GM23338 (cell line): ENCODE measurements at regions not wholly inside any gene's neighbourhood (a gene's known extent, or its start where the extent isn't known, plus 50 kb on each side); places are given as distances from the start of the nearest gene placed in this dataset.

Experiments
- ATAC-seq: fragments of 200-7000 bp; cut with Tn5 transposase; 3 replicates; pipeline ENCODE4 v1.9.1; 2020
- DNase-seq: peaks from one replicate; pipeline ENCODE4 v3.0.0-alpha.2; 2015; ENCODE audit warnings: low spot score
- H2AFZ ChIP-seq: fragments of 200-600 bp; sonication (generic); 2 replicates; pipeline ENCODE4 v1.8.0; 2016; ENCODE audit warnings: antibody characterized with exemption, mild to moderate bottlenecking, moderate library complexity
- H3F3A ChIP-seq: fragments of 200-600 bp; sonication (generic); replicated peaks from 2 replicates; pipeline ENCODE4 v1.8.0; 2017; ENCODE audit warnings: antibody characterized with exemption, mixed run types, low read depth
- H3K27ac ChIP-seq: fragments of 200-600 bp; sonication (generic); 2 replicates; pipeline ENCODE4 v1.6.1; 2016; ENCODE audit warnings: low read depth
- H3K27me3 ChIP-seq: fragments of 200-600 bp; sonication (generic); 2 replicates; pipeline ENCODE4 v1.8.0; 2016; ENCODE audit warnings: mild to moderate bottlenecking, mixed run types, moderate library complexity; ENCODE audit not compliant: insufficient read depth
- H3K36me3 ChIP-seq: fragments of 200-600 bp; sonication (generic); 2 replicates; pipeline ENCODE4 v1.8.0; 2016; ENCODE audit warnings: mild to moderate bottlenecking; ENCODE audit not compliant: insufficient read depth
- H3K4me1 ChIP-seq: fragments of 200-600 bp; sonication (generic); 2 replicates; pipeline ENCODE4 v1.8.0; 2016; ENCODE audit warnings: mild to moderate bottlenecking, moderate library complexity; ENCODE audit not compliant: insufficient read depth
- H3K4me2 ChIP-seq: fragments of 200-600 bp; sonication (generic); 2 replicates; pipeline ENCODE4 v1.7.1; 2017; ENCODE audit warnings: mixed run types
- H3K4me3 ChIP-seq: fragments of 200-600 bp; sonication (generic); 2 replicates; pipeline ENCODE4 v1.6.1; 2016; ENCODE audit warnings: mixed run types
- H3K79me2 ChIP-seq: fragments of 200-600 bp; sonication (generic); replicated peaks from 2 replicates; pipeline ENCODE4 v1.8.0; 2017; ENCODE audit warnings: mild to moderate bottlenecking; ENCODE audit not compliant: insufficient read depth
- H3K9me2 ChIP-seq: fragments of 200-600 bp; sonication (generic); 2 replicates; pipeline ENCODE4 v1.8.0; 2017; ENCODE audit not compliant: insufficient read depth
- H4K20me1 ChIP-seq: fragments of 200-600 bp; sonication (generic); replicated peaks from 2 replicates; pipeline ENCODE4 v1.8.0; 2017; ENCODE audit warnings: mild to moderate bottlenecking; ENCODE audit not compliant: insufficient read depth
- H3K27ac Mint-ChIP-seq: 2 replicates; pipeline ENCODE4 v1.8.0; 2020; ENCODE audit warnings: inconsistent platforms, mild to moderate bottlenecking, moderate library complexity, mixed read lengths
- H3K27me3 Mint-ChIP-seq: 3 replicates; pipeline ENCODE4 v1.8.0; 2022; ENCODE audit warnings: low read depth, mild to moderate bottlenecking, moderate library complexity, mixed read lengths, inconsistent platforms; ENCODE audit not compliant: insufficient read depth, poor library complexity
- H3K36me3 Mint-ChIP-seq: 3 replicates; pipeline ENCODE4 v1.8.0; 2021; ENCODE audit warnings: low read depth, mild to moderate bottlenecking, inconsistent platforms, moderate library complexity, mixed read lengths
- H3K4me1 Mint-ChIP-seq: 3 replicates; pipeline ENCODE4 v1.8.0; 2020; ENCODE audit warnings: mild to moderate bottlenecking, inconsistent platforms, mixed read lengths
- H3K4me3 Mint-ChIP-seq: 3 replicates; pipeline ENCODE4 v1.8.0; 2021; ENCODE audit warnings: moderate library complexity, mild to moderate bottlenecking, inconsistent platforms, mixed read lengths
- H3K9me3 Mint-ChIP-seq: 3 replicates; pipeline ENCODE4 v1.8.0; 2020; ENCODE audit warnings: moderate library complexity, mild to moderate bottlenecking, inconsistent platforms, mixed read lengths
- CREB1 ChIP-seq: fragments of 250-450 bp; sonication (Bioruptor Pico); IDR thresholded peaks from 2 replicates; pipeline ENCODE4 v1.5.0; 2020; ENCODE audit warnings: low read depth, mild to moderate bottlenecking, moderate library complexity
- CTCF ChIP-seq, 2 experiments: fragments of 200-600 bp in 1 of 2; sonication (generic) in 1 of 2; conservative IDR thresholded peaks; 2 replicates each; pipeline versions ENCODE4 v1.5.1 to v1.6.1; 2016 to 2017; ENCODE audit warnings: antibody characterized with exemption in 2 of 2, low read depth in 2 of 2, mild to moderate bottlenecking in 2 of 2, moderate library complexity in 1 of 2
- ETS1 ChIP-seq: IDR thresholded peaks from 2 replicates; pipeline ENCODE4 v1.6.1; 2016; ENCODE audit warnings: antibody characterized with exemption
- EZH2 ChIP-seq: fragments of 200-600 bp; sonication (generic); IDR thresholded peaks from one replicate; pipeline ENCODE4 v1.8.0; 2017; ENCODE audit warnings: antibody characterized with exemption, mild to moderate bottlenecking, low read depth; ENCODE audit not compliant: unreplicated experiment
- EZH2phosphoT487 ChIP-seq: fragments of 200-600 bp; sonication (generic); IDR thresholded peaks from one replicate; pipeline ENCODE4 v1.8.1; 2018; ENCODE audit warnings: antibody characterized with exemption; ENCODE audit not compliant: unreplicated experiment
- JUNB ChIP-seq: IDR thresholded peaks from one replicate; pipeline ENCODE4 v1.6.1; 2016; ENCODE audit warnings: antibody characterized with exemption; ENCODE audit not compliant: unreplicated experiment
- NANOG ChIP-seq: IDR thresholded peaks from 2 replicates; pipeline ENCODE4 v1.6.1; 2016; ENCODE audit warnings: antibody characterized with exemption, borderline replicate concordance
- POLR2AphosphoS5 ChIP-seq: IDR thresholded peaks from 2 replicates; pipeline ENCODE4 v1.6.1; 2016; ENCODE audit warnings: antibody characterized with exemption, low read depth
- REST ChIP-seq: IDR thresholded peaks from one replicate; pipeline ENCODE4 v1.6.1; 2018; ENCODE audit warnings: antibody characterized with exemption; ENCODE audit not compliant: unreplicated experiment
- STAT1 ChIP-seq: IDR thresholded peaks from one replicate; pipeline ENCODE4 v1.6.1; 2016; ENCODE audit warnings: antibody characterized with exemption; ENCODE audit not compliant: unreplicated experiment
- ZNF114 ChIP-seq: fragments of 250-450 bp; sonication (Bioruptor Pico); IDR thresholded peaks from 2 replicates; pipeline ENCODE4 v1.5.0; 2020; ENCODE audit warnings: mild to moderate bottlenecking, moderate library complexity
- ZNF462 ChIP-seq: fragments of 250-450 bp; sonication (Bioruptor Pico); IDR thresholded peaks from 2 replicates; pipeline ENCODE4 v1.5.0; 2020; ENCODE audit warnings: mild to moderate bottlenecking, moderate library complexity

- H3K79me2 ChIP-seq: no peaks in the 10 kb centered on the region
These were observed 177.8 kb upstream of the NTM start for GRCh38 chr11:131192628-131193027.

More at GRCh38 chr11:131192628-131193027, 177.8 kb upstream of the NTM start:
- peaks cover 7% of the 10 kb centered on the region for H3K9me2 ChIP-seq
- Mint-ChIP-seq H3K27me3 (peaks cover 4% of the 10 kb centered on the region), H3K4me3 (no peak overlapping the region), H3K27ac (no peak overlapping the region), H3K4me1 (peaks cover 14% of the 10 kb centered on the region; the same call in 2 of the 3 replicates), H3K9me3 (no peaks in the 10 kb centered on the region), H3K36me3 (no peaks in the 10 kb centered on the region)
- no peak for ATAC-seq
- no peak for TF ChIP-seq EZH2
- TF ChIP-seq CREB1 (CRISPR knock-in tag): no peak
- no peak for TF ChIP-seq JUNB
- no peak for TF ChIP-seq STAT1
- TF ChIP-seq EZH2phosphoT487: no peak
- no peak for TF ChIP-seq ZNF462 (CRISPR knock-in tag)
- TF ChIP-seq NANOG: no peak
- TF ChIP-seq CTCF (conservative IDR thresholded peaks at IDR 0.05; ENCODE audit: low read depth in 2 of 2): no peak
- no peak for TF ChIP-seq POLR2AphosphoS5
- no peak for TF ChIP-seq ETS1
- TF ChIP-seq ZNF114 (CRISPR knock-in tag): no peak
- TF ChIP-seq REST: no peak
- no peaks in the 10 kb centered on the region for H3K27me3 ChIP-seq
- H3K27ac ChIP-seq: no peak overlapping the region
- H3K4me2 ChIP-seq: no peak overlapping the region
- no peaks in the 10 kb centered on the region for H3K36me3 ChIP-seq
- DNase-seq: no peak
- H3F3A ChIP-seq: no peaks in the 10 kb centered on the region
- no peaks in the 10 kb centered on the region for H4K20me1 ChIP-seq
- no peak overlapping the region for H2AFZ ChIP-seq
- H3K4me3 ChIP-seq: no peak overlapping the region
- no peaks in the 10 kb centered on the region for H3K4me1 ChIP-seq
